ENCODE measurements at regions not wholly inside any gene's neighbourhood (a gene's known extent, or its start where the extent isn't known, plus 50 kb on each side); places are given as distances from the start of the nearest gene placed in this dataset.

DNA sequence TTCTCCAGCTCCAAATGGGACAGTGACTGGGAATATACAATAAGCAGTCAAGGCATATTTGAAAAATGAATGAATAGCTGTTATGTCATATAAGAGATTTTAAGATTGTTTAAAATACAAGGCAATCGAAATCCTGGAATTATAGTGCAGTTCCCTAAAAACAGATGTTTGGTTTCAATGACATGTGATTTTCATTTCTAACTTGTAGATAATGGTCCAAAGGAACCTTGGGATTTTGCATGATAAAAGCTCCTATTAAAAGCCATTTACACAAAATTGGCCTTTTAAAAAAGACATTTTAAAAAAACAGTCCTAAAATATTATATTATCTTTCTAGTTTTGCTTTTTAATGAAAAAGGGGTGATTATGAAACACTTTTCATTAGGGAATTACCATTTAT is 905.1 kb downstream of the GALC start:
- TF ChIP-seq, protein P1, sequence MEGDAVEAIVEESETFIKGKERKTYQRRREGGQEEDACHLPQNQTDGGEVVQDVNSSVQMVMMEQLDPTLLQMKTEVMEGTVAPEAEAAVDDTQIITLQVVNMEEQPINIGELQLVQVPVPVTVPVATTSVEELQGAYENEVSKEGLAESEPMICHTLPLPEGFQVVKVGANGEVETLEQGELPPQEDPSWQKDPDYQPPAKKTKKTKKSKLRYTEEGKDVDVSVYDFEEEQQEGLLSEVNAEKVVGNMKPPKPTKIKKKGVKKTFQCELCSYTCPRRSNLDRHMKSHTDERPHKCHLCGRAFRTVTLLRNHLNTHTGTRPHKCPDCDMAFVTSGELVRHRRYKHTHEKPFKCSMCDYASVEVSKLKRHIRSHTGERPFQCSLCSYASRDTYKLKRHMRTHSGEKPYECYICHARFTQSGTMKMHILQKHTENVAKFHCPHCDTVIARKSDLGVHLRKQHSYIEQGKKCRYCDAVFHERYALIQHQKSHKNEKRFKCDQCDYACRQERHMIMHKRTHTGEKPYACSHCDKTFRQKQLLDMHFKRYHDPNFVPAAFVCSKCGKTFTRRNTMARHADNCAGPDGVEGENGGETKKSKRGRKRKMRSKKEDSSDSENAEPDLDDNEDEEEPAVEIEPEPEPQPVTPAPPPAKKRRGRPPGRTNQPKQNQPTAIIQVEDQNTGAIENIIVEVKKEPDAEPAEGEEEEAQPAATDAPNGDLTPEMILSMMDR (conservative IDR thresholded peaks at IDR 0.05; ENCODE audit: low read depth in 2 of 2): no peak
- TF ChIP-seq POLR2AphosphoS5 (IDR thresholded peaks at IDR 0.05; ENCODE audit: low read depth): no peak
- no peak for TF ChIP-seq EZH2 (IDR thresholded peaks at IDR 0.05; ENCODE audit: low read depth, unreplicated experiment)
- TF ChIP-seq REST (IDR thresholded peaks at IDR 0.05; ENCODE audit: unreplicated experiment): no peak
- TF ChIP-seq JUNB (IDR thresholded peaks at IDR 0.05; ENCODE audit: unreplicated experiment): no peak
- TF ChIP-seq CREB1 (CRISPR knock-in tag; IDR thresholded peaks at IDR 0.05; ENCODE audit: low read depth): no peak
- TF ChIP-seq EZH2phosphoT487 (IDR thresholded peaks at IDR 0.05; ENCODE audit: unreplicated experiment): no peak
- TF ChIP-seq, protein P2, sequence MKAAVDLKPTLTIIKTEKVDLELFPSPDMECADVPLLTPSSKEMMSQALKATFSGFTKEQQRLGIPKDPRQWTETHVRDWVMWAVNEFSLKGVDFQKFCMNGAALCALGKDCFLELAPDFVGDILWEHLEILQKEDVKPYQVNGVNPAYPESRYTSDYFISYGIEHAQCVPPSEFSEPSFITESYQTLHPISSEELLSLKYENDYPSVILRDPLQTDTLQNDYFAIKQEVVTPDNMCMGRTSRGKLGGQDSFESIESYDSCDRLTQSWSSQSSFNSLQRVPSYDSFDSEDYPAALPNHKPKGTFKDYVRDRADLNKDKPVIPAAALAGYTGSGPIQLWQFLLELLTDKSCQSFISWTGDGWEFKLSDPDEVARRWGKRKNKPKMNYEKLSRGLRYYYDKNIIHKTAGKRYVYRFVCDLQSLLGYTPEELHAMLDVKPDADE (IDR thresholded peaks at IDR 0.05): no peak
- no peak for TF ChIP-seq ZNF331 (CRISPR knock-in tag; IDR thresholded peaks at IDR 0.05; ENCODE audit: low read depth)
- no peak for TF ChIP-seq STAT1 (IDR thresholded peaks at IDR 0.05; ENCODE audit: unreplicated experiment)

Measured in GM23338 (cell line).